Activated naive CD8-positive, alpha-beta T cell treated with anti-CD3 and anti-CD28 coated beads, Interleukin-2, amount 50 U/mL, for 24 hours (primary cell): ENCODE measurements at regions not wholly inside any gene's neighbourhood (a gene's known extent, or its start where the extent isn't known, plus 50 kb on each side); places are given as distances from the start of the nearest gene placed in this dataset.

Experiments used
- ATAC-seq: fragments of 150-1000 bp; cut with Tn5 transposase; one replicate; pipeline ENCODE4 v1.10.0; 2021
- DNase-seq: peaks from one replicate; pipeline ENCODE4 v3.0.0; 2021
- H3K27ac Mint-ChIP-seq: one replicate; pipeline ENCODE4 v1.8.0; 2021; ENCODE audit warnings: mild to moderate bottlenecking, mixed read lengths
- H3K27me3 Mint-ChIP-seq: one replicate; pipeline ENCODE4 v1.8.0; 2021; ENCODE audit warnings: mixed read lengths
- H3K36me3 Mint-ChIP-seq: one replicate; pipeline ENCODE4 v1.8.0; 2021; ENCODE audit warnings: low read depth, mixed read lengths
- H3K4me1 Mint-ChIP-seq: one replicate; pipeline ENCODE4 v1.8.0; 2021; ENCODE audit warnings: mixed read lengths
- H3K4me3 Mint-ChIP-seq: one replicate; pipeline ENCODE4 v1.8.0; 2021; ENCODE audit warnings: mild to moderate bottlenecking, moderate library complexity, mixed read lengths
- H3K9me3 Mint-ChIP-seq: one replicate; pipeline ENCODE4 v1.8.0; 2021; ENCODE audit warnings: mixed read lengths

DNA sequence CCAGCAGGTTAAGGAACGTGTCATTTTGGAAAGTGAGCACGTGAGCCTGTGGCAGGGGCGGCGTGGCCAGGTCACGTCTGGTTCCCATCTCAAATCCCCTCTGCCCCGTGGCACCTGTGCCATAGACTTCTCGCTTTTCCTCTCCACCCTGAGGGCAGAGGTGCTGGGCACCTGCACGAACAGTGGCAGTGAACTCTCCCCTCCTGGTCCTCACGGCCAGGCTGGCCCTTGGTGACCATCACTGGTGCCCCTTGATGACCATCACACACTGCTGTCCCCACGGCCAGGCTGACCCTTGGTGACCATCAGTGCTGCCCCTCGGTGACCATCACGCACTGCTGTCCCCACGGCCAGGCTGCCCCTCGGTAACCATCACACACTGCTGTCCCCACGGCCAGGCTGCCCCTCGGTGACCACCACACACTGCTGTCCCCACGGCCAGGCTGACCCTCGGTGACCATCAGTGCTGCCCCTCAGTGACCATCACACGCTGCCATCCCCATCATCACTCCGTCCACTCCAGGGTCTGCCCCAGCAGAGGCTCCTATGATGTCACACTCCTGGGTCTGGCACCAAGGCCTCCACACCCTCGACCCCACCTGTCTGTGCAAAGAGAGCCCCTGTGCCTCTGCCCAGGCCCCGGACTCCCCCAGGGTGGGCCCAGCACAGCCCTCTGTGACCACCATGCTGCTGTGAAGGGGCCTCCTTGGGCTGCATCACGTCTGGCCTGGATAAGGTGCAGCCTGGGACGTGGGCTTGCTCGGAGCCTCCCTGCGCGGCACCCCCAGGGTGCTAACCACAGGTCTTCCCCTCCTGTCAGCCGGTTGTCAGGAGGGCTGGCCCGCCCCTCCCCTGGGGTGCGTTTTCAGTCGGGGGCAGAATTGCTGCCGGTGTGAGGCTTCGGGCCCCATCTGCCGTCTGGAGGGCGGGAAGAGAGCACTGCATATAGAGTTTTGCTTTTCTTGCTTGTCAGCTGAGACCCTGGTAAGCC lies 738.6 kb downstream of the BRD1 start:
- peaks cover 1% of the 10 kb centered on the region for H3K27me3 Mint-ChIP-seq
- no peaks in the 10 kb centered on the region for H3K9me3 Mint-ChIP-seq
- H3K4me3 Mint-ChIP-seq: no peak overlapping the region
- no peak for DNase-seq
- H3K27ac Mint-ChIP-seq: no peak overlapping the region
- ATAC-seq: no peak
- no peaks in the 10 kb centered on the region for H3K36me3 Mint-ChIP-seq
- no peaks in the 10 kb centered on the region for H3K4me1 Mint-ChIP-seq

DNA sequence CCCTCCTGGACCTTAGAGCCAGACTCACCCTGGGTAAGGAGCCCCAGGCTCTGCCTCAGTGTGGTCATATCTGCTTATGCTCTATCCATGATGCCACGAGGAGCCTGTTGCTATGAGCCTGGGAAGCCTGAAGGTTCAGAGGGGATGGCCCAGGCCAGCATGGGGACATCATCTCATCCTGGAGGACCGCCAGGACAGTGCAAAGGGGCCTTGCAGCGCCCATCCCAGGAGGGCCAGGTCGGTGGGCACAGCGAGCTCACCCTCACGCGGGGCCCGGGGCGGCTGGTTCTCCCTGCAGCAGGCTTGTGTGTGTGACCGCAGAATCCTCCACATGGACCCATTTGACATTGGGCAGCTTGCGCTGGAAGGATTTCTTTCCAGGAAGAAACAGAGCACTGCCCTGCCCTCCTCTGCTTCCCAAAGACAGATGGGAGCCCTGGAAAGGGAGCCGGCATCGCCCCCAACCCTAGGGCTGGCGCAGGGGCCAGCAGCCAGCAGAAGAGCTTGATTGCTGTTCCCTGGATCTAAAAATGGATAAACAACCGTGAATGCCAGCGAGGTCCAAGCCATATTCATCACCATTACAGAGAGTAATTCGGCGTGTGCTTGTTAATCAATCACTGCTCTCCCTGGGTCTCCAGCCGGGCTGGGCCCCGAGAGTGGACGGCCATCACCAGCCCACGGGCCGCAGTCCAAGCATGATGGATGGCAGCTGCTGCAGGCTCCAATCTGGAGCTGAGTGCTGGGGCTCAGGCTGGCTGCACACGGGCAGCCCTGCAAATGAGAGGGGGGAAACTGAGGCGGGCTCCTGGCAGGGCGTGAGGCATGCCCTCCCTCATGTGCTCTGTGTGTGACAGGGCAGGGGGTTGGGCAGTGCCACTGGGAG lies 739.7 kb downstream of the BRD1 start:
- Mint-ChIP-seq H3K4me3 (no peak overlapping the region), H3K36me3 (no peaks in the 10 kb centered on the region), H3K27ac (no peak overlapping the region), H3K27me3 (peaks cover 4% of the 10 kb centered on the region), H3K9me3 (no peaks in the 10 kb centered on the region), H3K4me1 (no peaks in the 10 kb centered on the region)
- no peak for ATAC-seq
- DNase-seq: no peak

DNA sequence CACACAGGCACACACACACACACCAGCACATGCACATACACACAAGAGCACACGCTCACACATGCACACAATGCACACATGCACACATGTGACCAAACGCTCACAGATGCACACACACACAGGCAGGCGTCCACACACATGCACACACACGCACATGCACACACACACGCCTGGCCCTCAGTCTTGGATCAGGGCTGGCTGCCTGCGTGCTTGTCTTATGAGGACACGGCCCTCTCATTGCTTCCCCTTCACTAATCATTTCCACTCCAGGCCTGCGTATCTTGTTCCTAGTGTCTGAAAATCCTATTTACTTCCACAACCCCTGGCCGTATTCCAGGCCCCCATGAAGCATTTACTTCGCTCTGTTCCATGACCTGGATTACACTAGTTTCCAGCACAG lies 740.5 kb downstream of the BRD1 start:
- DNase-seq (no peak), ATAC-seq (no peak)
- Mint-ChIP-seq H3K36me3 (no peaks in the 10 kb centered on the region), H3K27ac (no peak overlapping the region), H3K9me3 (no peaks in the 10 kb centered on the region), H3K4me3 (no peak overlapping the region), H3K27me3 (peaks cover 4% of the 10 kb centered on the region), H3K4me1 (no peaks in the 10 kb centered on the region)

GRCh38 chr22:49086606-49087157 lies 741.0 kb downstream of the BRD1 start:
- ATAC-seq (no peak), DNase-seq (no peak)
- Mint-ChIP-seq H3K4me3 (no peak overlapping the region), H3K27ac (no peak overlapping the region), H3K9me3 (no peaks in the 10 kb centered on the region), H3K36me3 (no peaks in the 10 kb centered on the region), H3K27me3 (peaks cover 4% of the 10 kb centered on the region), H3K4me1 (no peaks in the 10 kb centered on the region)

- Mint-ChIP-seq H3K4me3 (no peak overlapping the region), H3K36me3 (no peaks in the 10 kb centered on the region), H3K27me3 (peaks cover 4% of the 10 kb centered on the region), H3K4me1 (no peaks in the 10 kb centered on the region), H3K9me3 (no peaks in the 10 kb centered on the region), H3K27ac (no peak overlapping the region)
- DNase-seq (no peak), ATAC-seq (no peak)
Observed at GRCh38 chr22:49086181-49086580, 741.5 kb downstream of the BRD1 start.

- Mint-ChIP-seq H3K36me3 (no peaks in the 10 kb centered on the region), H3K9me3 (no peaks in the 10 kb centered on the region), H3K27me3 (peaks cover 4% of the 10 kb centered on the region), H3K27ac (no peak overlapping the region), H3K4me3 (no peak overlapping the region), H3K4me1 (no peaks in the 10 kb centered on the region)
- ATAC-seq (no peak), DNase-seq (no peak)
Observed at GRCh38 chr22:49084206-49084605, 743.5 kb downstream of the BRD1 start.

GRCh38 chr22:49083607-49084006 lies 744.1 kb downstream of the BRD1 start:
- H3K36me3 Mint-ChIP-seq: no peaks in the 10 kb centered on the region
- no peaks in the 10 kb centered on the region for H3K9me3 Mint-ChIP-seq
- H3K27ac Mint-ChIP-seq: no peak overlapping the region
- H3K27me3 Mint-ChIP-seq: peaks cover 4% of the 10 kb centered on the region
- ATAC-seq: no peak
- H3K4me1 Mint-ChIP-seq: no peaks in the 10 kb centered on the region
- H3K4me3 Mint-ChIP-seq: no peak overlapping the region
- DNase-seq: no peak

DNA sequence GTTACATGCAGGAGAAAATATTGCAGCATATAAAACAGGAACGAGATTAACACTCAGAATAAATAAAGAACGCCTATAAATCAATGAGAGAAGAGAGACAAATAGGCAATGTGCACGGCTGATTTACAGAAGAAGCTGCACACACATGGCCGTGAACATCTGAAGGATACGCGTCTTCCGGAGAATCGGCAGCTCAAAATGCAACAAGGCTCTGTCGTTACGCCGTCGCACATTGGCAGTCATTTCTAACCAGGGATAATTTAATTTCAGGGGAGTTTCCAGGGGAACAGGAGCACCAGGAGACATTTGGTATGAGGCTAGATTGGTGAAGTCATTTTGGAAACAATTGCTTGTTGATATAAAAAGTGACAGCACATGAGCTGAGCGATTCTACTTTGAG lies 745.2 kb downstream of the BRD1 start:
- peaks cover 4% of the 10 kb centered on the region for H3K27me3 Mint-ChIP-seq
- no peak overlapping the region for H3K4me3 Mint-ChIP-seq
- no peaks in the 10 kb centered on the region for H3K4me1 Mint-ChIP-seq
- DNase-seq (no peak), ATAC-seq (no peak)
- H3K9me3 Mint-ChIP-seq: no peaks in the 10 kb centered on the region
- no peaks in the 10 kb centered on the region for H3K36me3 Mint-ChIP-seq
- no peak overlapping the region for H3K27ac Mint-ChIP-seq

DNA sequence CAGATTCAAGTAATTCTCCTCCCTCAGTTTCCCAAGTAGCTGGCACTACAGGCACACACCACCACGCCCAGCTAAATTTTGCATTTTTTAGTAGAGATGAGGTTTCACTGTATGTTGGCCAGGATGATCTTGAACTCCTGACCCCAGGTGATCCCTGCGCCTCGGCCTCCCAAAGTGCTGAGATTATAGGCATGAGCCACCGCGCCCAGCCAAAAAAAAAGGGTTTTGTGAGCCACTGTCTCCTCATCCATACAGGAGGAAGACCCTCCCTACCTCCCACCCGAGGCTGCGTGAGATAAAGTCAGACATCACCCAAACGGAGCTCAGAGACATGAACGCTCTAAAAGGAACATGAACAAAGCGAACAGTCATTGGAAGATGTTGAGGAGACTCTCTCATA lies 745.7 kb downstream of the BRD1 start:
- Mint-ChIP-seq H3K36me3 (no peaks in the 10 kb centered on the region), H3K27ac (no peak overlapping the region), H3K4me1 (no peaks in the 10 kb centered on the region), H3K27me3 (peaks cover 3% of the 10 kb centered on the region), H3K9me3 (no peaks in the 10 kb centered on the region), H3K4me3 (no peak overlapping the region)
- no peak for ATAC-seq
- no peak for DNase-seq

GRCh38 chr22:49081261-49081666 lies 746.4 kb downstream of the BRD1 start:
- Mint-ChIP-seq H3K9me3 (no peaks in the 10 kb centered on the region), H3K27me3 (peaks cover 3% of the 10 kb centered on the region), H3K36me3 (no peaks in the 10 kb centered on the region), H3K4me1 (no peaks in the 10 kb centered on the region), H3K27ac (no peak overlapping the region), H3K4me3 (no peak overlapping the region)
- ATAC-seq (no peak), DNase-seq (no peak)

- H3K9me3 Mint-ChIP-seq: no peaks in the 10 kb centered on the region
- peaks cover 3% of the 10 kb centered on the region for H3K27me3 Mint-ChIP-seq
- H3K4me3 Mint-ChIP-seq: no peak overlapping the region
- no peaks in the 10 kb centered on the region for H3K36me3 Mint-ChIP-seq
- DNase-seq (no peak), ATAC-seq (no peak)
- no peak overlapping the region for H3K27ac Mint-ChIP-seq
- no peaks in the 10 kb centered on the region for H3K4me1 Mint-ChIP-seq
Observed at GRCh38 chr22:49080631-49081030, 747.0 kb downstream of the BRD1 start.

GRCh38 chr22:49079743-49080500 lies 747.8 kb downstream of the BRD1 start:
- no peak overlapping the region for H3K27ac Mint-ChIP-seq
- no peaks in the 10 kb centered on the region for H3K36me3 Mint-ChIP-seq
- peaks cover 3% of the 10 kb centered on the region for H3K27me3 Mint-ChIP-seq
- no peaks in the 10 kb centered on the region for H3K9me3 Mint-ChIP-seq
- DNase-seq (no peak), ATAC-seq (no peak)
- no peaks in the 10 kb centered on the region for H3K4me1 Mint-ChIP-seq
- no peak overlapping the region for H3K4me3 Mint-ChIP-seq

GRCh38 chr22:49079027-49079725 lies 748.5 kb downstream of the BRD1 start:
- Mint-ChIP-seq H3K27me3 (peaks cover 3% of the 10 kb centered on the region), H3K36me3 (no peaks in the 10 kb centered on the region), H3K4me1 (no peaks in the 10 kb centered on the region), H3K9me3 (no peaks in the 10 kb centered on the region), H3K27ac (no peak overlapping the region), H3K4me3 (no peak overlapping the region)
- DNase-seq: no peak
- no peak for ATAC-seq
